ENCODE measurements at regions not wholly inside any gene's neighbourhood (a gene's known extent, or its start where the extent isn't known, plus 50 kb on each side); places are given as distances from the start of the nearest gene placed in this dataset.

GRCh38 chr14:71698027-71698426 is 234.2 kb upstream of the RGS6 start:
- H3K18ac ChIP-seq (ENCODE audit: low read depth, low read length) = no peak overlapping the region
- H4K91ac ChIP-seq (ENCODE audit: insufficient read depth, low read depth, low read length) = no peak overlapping the region; the same call in 1 of the 2 replicates
- peaks cover 3% of the 10 kb centered on the region; the same call in 1 of the 2 replicates for H3K36me3 ChIP-seq (ENCODE audit: control insufficient read depth, insufficient read depth, low read length)
- H4K8ac ChIP-seq (ENCODE audit: low read depth in 2 of 2, low read length in 2 of 2) = no peak overlapping the region
- no peak overlapping the region for H2BK5ac ChIP-seq (ENCODE audit: low read depth, low read length, poor library complexity, severe bottlenecking)
- no peaks in the 10 kb centered on the region for H3K27me3 ChIP-seq (ENCODE audit: control insufficient read depth, insufficient read depth, low read length)
- dilution Hi-C loops (cut with HindIII; ENCODE audit: low sequenced_read_pairs, unreplicated experiment) = no loop called here
- H2AK9ac ChIP-seq (replicated peaks; ENCODE audit: low read depth, low read length, poor library complexity) = no peak overlapping the region
- H3K14ac ChIP-seq (replicated peaks; ENCODE audit: low read depth, low read length) = no peak overlapping the region
- H3K23ac ChIP-seq (ENCODE audit: low read depth, low read length) = no peak overlapping the region
- H3K4me1 ChIP-seq (ENCODE audit: control insufficient read depth, insufficient read depth, low read length) = peaks cover 15% of the 10 kb centered on the region
- ChIA-PET POLR2A (ENCODE audit: unreplicated experiment) (no interaction called here), CTCF (interaction anchor here (1.0 kb wide), 1 partner anchor 230 kb away, joined by 4 read pairs; no protein-coding TSS in a partner anchor)
- peaks cover 5% of the 10 kb centered on the region; the same call in 1 of the 2 replicates for H3K9me1 ChIP-seq (ENCODE audit: insufficient read depth, low read length)
- H3K9me3 ChIP-seq (ENCODE audit: control insufficient read depth, insufficient read depth, low read length) = no peaks in the 10 kb centered on the region
- no peak overlapping the region for H3K56ac ChIP-seq (ENCODE audit: extremely low read depth, insufficient read depth, low read length)
- H4K5ac ChIP-seq (ENCODE audit: low read depth, low read length) = no peak overlapping the region
- ATAC-seq (ENCODE audit: low read depth) (no peak), DNase-seq (no peak)
- in situ Hi-C loops (cut with MboI; ENCODE audit: low sequenced_read_pairs) = no loop called here
- no peak overlapping the region for H2BK120ac ChIP-seq (ENCODE audit: low read depth, low read length)
- no peak overlapping the region for H3K4ac ChIP-seq (ENCODE audit: low read depth, low read length)
- H2BK15ac ChIP-seq (ENCODE audit: low read depth, low read length) = no peak overlapping the region
- H3K79me1 ChIP-seq (ENCODE audit: low read depth in 1 of 2, low read length in 2 of 2) = peaks cover 21 to 23% of the 10 kb centered on the region in 2 experiments; a peak in 3 of 4 replicates
- H3K4me2 ChIP-seq (ENCODE audit: low read depth, low read length) = no peak overlapping the region
- no peak overlapping the region for H2BK20ac ChIP-seq (ENCODE audit: low read depth, low read length)
- H3K9ac ChIP-seq (ENCODE audit: low read depth, low read length) = no peak overlapping the region
- no TSS peak for BruUV-seq (replicated peaks)
- no CpG with 5 or more reads among the region's 4 CpGs for WGBS, 2 experiments (ENCODE audit: extremely low coverage in 2 of 2, insufficient read length in 1 of 2)
- TF ChIP-seq FOS (IDR thresholded peaks at IDR 0.05; ENCODE audit: low read depth, low read length) (no peak), SMC3 (IDR thresholded peaks at IDR 0.05; ENCODE audit: low read depth, low read length) (no peak), CHD1 (IDR thresholded peaks at IDR 0.05; ENCODE audit: low read depth, low read length) (no peak), NFE2L2 (IDR thresholded peaks at IDR 0.05; ENCODE audit: low read depth, low read length) (no peak), USF2 (IDR thresholded peaks at IDR 0.05; ENCODE audit: low read depth, low read length) (no peak), POLR2A (IDR thresholded peaks at IDR 0.05; ENCODE audit: low read depth, low read length) (no peak), MXI1 (IDR thresholded peaks at IDR 0.05; ENCODE audit: borderline replicate concordance, low read depth, low read length) (no peak)
- H3K27ac ChIP-seq (ENCODE audit: insufficient read depth, low read length) = no peak overlapping the region
- no peaks in the 10 kb centered on the region for H4K20me1 ChIP-seq (ENCODE audit: insufficient read depth, low read length)
- H2AK5ac ChIP-seq (ENCODE audit: low read depth, low read length) = no peak overlapping the region
- H3K4me3 ChIP-seq (ENCODE audit: insufficient read depth, low read depth, low read length) = no peak overlapping the region
- intact Hi-C loops (cut with micrococcal nuclease) = no loop called here
- no peak overlapping the region for H2AFZ ChIP-seq (replicated peaks; ENCODE audit: low read length, poor library complexity)
